SU-DHL-6 (cell line): ENCODE measurements at regions not wholly inside any gene's neighbourhood (a gene's known extent, or its start where the extent isn't known, plus 50 kb on each side); places are given as distances from the start of the nearest gene placed in this dataset.

Experiments
- H2AFZ ChIP-seq: fragments of 200-600 bp; sonication (generic); 2 replicates; pipeline ENCODE4 v1.6.1; 2014; ENCODE audit warnings: low read depth, mild to moderate bottlenecking, moderate library complexity, mixed read lengths, antibody characterized with exemption, low read length; ENCODE audit not compliant: severe bottlenecking
- H3F3A ChIP-seq: fragments of 200-600 bp; shearing (Covaris generic); 2 replicates; pipeline ENCODE4 v1.6.0; 2016; ENCODE audit warnings: antibody characterized with exemption, mild to moderate bottlenecking; ENCODE audit not compliant: insufficient read depth
- H3K27ac ChIP-seq: fragments of 200-600 bp; sonication (generic); 2 replicates; pipeline ENCODE4 v1.5.1; 2016; ENCODE audit warnings: low read depth, mild to moderate bottlenecking, low read length, moderate library complexity, mixed read lengths
- H3K27me3 ChIP-seq: fragments of 200-600 bp; sonication (generic), shearing (Covaris generic); 2 replicates; pipeline ENCODE4 v1.6.0; 2014; ENCODE audit warnings: mild to moderate bottlenecking, low read length
- H3K36me3 ChIP-seq: fragments of 200-600 bp; sonication (generic); 2 replicates; pipeline ENCODE4 v1.6.1; 2014; ENCODE audit warnings: mild to moderate bottlenecking, low read length, mixed read lengths
- H3K4me2 ChIP-seq: fragments of 300-600, 200-600 bp; shearing (Covaris generic), sonication (generic); 2 replicates; pipeline ENCODE4 v1.6.0; 2014; ENCODE audit warnings: low read length, low read depth, mild to moderate bottlenecking; ENCODE audit not compliant: poor library complexity, severe bottlenecking
- H3K4me3 ChIP-seq: fragments of 200-600 bp; sonication (generic); 2 replicates; pipeline ENCODE4 v1.5.1; 2014; ENCODE audit warnings: antibody characterized with exemption, low read length, mild to moderate bottlenecking, mixed read lengths; ENCODE audit not compliant: insufficient read depth, poor library complexity, severe bottlenecking
- H3K79me2 ChIP-seq: fragments of 200-600 bp; sonication (generic); 2 replicates; pipeline ENCODE4 v1.6.1; 2014; ENCODE audit warnings: mild to moderate bottlenecking, low read length, moderate library complexity; ENCODE audit not compliant: insufficient read depth
- H3K9ac ChIP-seq: fragments of 200-600 bp; sonication (generic); 2 replicates; pipeline ENCODE4 v1.7.0; 2014; ENCODE audit warnings: mild to moderate bottlenecking, low read length
- H3K9me2 ChIP-seq: fragments of 200-600 bp; sonication (generic); replicated peaks from 2 replicates; pipeline ENCODE4 v1.6.1; 2014; ENCODE audit warnings: low read length; ENCODE audit not compliant: insufficient read depth
- H3K9me3 ChIP-seq: fragments of 200-600 bp; sonication (generic); 2 replicates; pipeline ENCODE4 v1.6.1; 2014; ENCODE audit warnings: low read length, mixed read lengths; ENCODE audit not compliant: insufficient read depth
- H4K20me1 ChIP-seq: fragments of 200-600 bp; sonication (generic); 2 replicates; pipeline ENCODE4 v1.6.1; 2014; ENCODE audit warnings: low read depth, mild to moderate bottlenecking, antibody characterized with exemption, low read length, moderate library complexity, mixed read lengths
- CTCF ChIP-seq: fragments of 200-600 bp; sonication (generic); IDR thresholded peaks from one replicate; pipeline ENCODE4 v1.5.1; 2017; ENCODE audit warnings: antibody characterized with exemption, mild to moderate bottlenecking, low read length, moderate library complexity; ENCODE audit not compliant: insufficient read depth, poor library complexity, severe bottlenecking
- EZH2phosphoT487 ChIP-seq: fragments of 200-600 bp; sonication (generic), shearing (Covaris generic); conservative IDR thresholded peaks from 2 replicates; pipeline ENCODE4 v1.6.1; 2018; ENCODE audit warnings: mild to moderate bottlenecking, antibody characterized with exemption, low read length, moderate library complexity, mixed read lengths

- Histone ChIP-seq H3F3A (no peaks in the 10 kb centered on the region), H3K36me3 (no peaks in the 10 kb centered on the region), H3K9ac (no peak overlapping the region), H3K27ac (no peak overlapping the region), H3K27me3 (no peaks in the 10 kb centered on the region), H3K9me3 (no peaks in the 10 kb centered on the region), H3K4me2 (no peak overlapping the region), H2AFZ (no peak overlapping the region), H3K79me2 (no peaks in the 10 kb centered on the region), H4K20me1 (no peaks in the 10 kb centered on the region), H3K4me3 (no peak overlapping the region), H3K9me2 (no peaks in the 10 kb centered on the region)
- TF ChIP-seq EZH2phosphoT487 = no peak
Measured at GRCh38 chr12:73719223-73719622, 818.4 kb upstream of the ATXN7L3B start.

- Histone ChIP-seq H3K79me2 (no peaks in the 10 kb centered on the region), H2AFZ (no peak overlapping the region), H3K36me3 (no peaks in the 10 kb centered on the region), H3F3A (no peaks in the 10 kb centered on the region), H3K27me3 (no peaks in the 10 kb centered on the region), H3K9me3 (no peaks in the 10 kb centered on the region), H3K4me2 (no peak overlapping the region), H3K27ac (no peak overlapping the region), H3K9ac (no peak overlapping the region), H4K20me1 (no peaks in the 10 kb centered on the region), H3K9me2 (no peaks in the 10 kb centered on the region), H3K4me3 (no peak overlapping the region)
- TF ChIP-seq EZH2phosphoT487 = no peak
- TF ChIP-seq CTCF = no peak
Measured at GRCh38 chr12:73726881-73727280, 810.8 kb upstream of the ATXN7L3B start.

- no peaks in the 10 kb centered on the region for H3K79me2 ChIP-seq
- no peaks in the 10 kb centered on the region for H4K20me1 ChIP-seq
- no peak overlapping the region for H3K4me2 ChIP-seq
- H3K9me2 ChIP-seq = no peaks in the 10 kb centered on the region
- H3K4me3 ChIP-seq = no peak overlapping the region
- no peak for TF ChIP-seq EZH2phosphoT487
- TF ChIP-seq CTCF = no peak
- H2AFZ ChIP-seq = no peak overlapping the region
- no peaks in the 10 kb centered on the region for H3F3A ChIP-seq
- H3K9ac ChIP-seq = no peak overlapping the region
- H3K36me3 ChIP-seq = no peaks in the 10 kb centered on the region
- no peaks in the 10 kb centered on the region for H3K9me3 ChIP-seq
- H3K27ac ChIP-seq = no peak overlapping the region
- H3K27me3 ChIP-seq = no peaks in the 10 kb centered on the region
Measured at GRCh38 chr12:73731658-73732057, 806.0 kb upstream of the ATXN7L3B start.

DNA sequence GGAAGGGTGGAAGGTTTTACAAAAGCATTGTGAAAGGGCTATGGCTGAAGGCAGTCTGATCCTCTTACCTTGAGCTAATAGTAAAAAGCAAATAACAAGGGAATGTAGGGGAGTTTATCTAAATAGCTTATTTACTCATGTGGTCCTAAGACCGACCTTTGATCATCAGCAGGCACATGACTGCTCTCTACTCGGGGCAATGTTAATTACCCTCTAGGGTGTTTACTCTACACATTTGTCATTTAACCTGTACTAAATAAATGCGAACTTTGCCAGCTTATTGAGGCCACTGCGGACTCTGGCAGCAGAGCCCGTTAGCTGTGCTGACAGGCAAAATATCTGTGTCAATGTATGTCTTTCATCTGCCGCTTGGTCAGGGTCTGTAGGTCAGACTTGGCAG is 768.3 kb upstream of the ATXN7L3B start:
- Histone ChIP-seq H4K20me1 (no peaks in the 10 kb centered on the region), H3K9me2 (no peaks in the 10 kb centered on the region), H3K27ac (no peak overlapping the region), H2AFZ (no peak overlapping the region), H3K9ac (no peak overlapping the region), H3K4me3 (no peak overlapping the region), H3K79me2 (no peaks in the 10 kb centered on the region), H3K36me3 (no peaks in the 10 kb centered on the region), H3K4me2 (no peak overlapping the region), H3K9me3 (no peaks in the 10 kb centered on the region), H3F3A (no peaks in the 10 kb centered on the region), H3K27me3 (no peaks in the 10 kb centered on the region)
- TF ChIP-seq CTCF (no peak), EZH2phosphoT487 (no peak)
